ENCODE measurements at regions not wholly inside any gene's neighbourhood (a gene's known extent, or its start where the extent isn't known, plus 50 kb on each side); places are given as distances from the start of the nearest gene placed in this dataset.

DNA sequence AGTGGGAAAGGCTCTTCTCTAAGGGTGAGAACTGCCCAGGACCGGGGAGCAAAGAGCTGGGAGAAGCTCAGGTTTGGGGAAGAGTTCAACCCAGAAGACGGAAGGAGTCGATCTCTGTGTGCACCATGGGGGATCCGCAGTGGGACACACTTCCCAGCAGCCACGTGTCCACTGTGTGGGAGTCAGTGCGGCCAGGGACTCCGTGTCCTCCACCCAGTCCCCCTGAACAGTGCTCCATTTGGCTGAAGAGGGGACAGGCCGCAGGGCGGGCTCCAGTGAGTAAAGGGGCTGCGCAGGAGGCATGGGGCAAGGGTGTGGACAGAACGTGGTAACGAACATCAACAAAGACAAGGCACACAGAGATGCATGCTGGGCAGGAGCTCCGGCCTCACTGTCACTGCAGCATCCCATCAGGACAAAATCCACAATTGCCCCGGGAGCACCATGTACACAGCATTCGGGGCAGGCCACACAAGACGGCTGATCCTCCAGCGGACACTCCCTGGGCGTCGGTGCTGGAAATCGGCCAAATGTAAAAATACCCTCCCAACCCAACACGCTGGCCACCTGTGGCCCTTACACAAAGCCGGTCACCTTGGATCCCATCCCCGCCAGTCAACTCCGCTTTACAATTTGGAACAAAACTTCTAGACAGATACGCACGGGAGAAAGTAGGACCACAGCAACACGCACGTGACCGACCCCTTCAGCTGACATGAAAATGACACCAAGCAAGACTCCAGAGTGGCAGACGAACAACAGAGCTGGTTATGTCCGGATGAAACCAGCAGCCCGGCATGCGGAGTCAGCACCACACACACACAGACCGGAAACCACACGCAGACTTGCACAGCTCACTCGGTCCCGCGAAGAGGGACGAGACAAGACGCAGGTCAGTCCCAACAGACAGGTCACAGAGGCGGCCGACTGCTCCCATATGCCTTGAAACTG lies 366.8 kb downstream of the SHANK2 start:
- WGBS, 2 experiments (ENCODE audit: low coverage in 1 of 2, low lambda C conversion rate in 2 of 2, missing lambda C conversion rate in 2 of 2): 33 to 35% methylated on average over 42 of the region's 42 CpGs
- H3K4me3 ChIP-seq: no peak overlapping the region

GRCh38 chr11:70886256-70886655 lies 366.1 kb downstream of the SHANK2 start:
- H3K27ac ChIP-seq: no peak overlapping the region
- H3K27me3 ChIP-seq (replicated peaks; ENCODE audit: insufficient read depth): no peaks in the 10 kb centered on the region
- WGBS, 2 experiments (ENCODE audit: low coverage in 1 of 2, low lambda C conversion rate in 2 of 2, missing lambda C conversion rate in 2 of 2): 3 to 8% methylated on average over 4 of the region's 4 CpGs
- no peaks in the 10 kb centered on the region for H3K9me3 ChIP-seq (ENCODE audit: low read depth)
- no peak for TF ChIP-seq EZH2 (IDR thresholded peaks at IDR 0.05; ENCODE audit: insufficient read depth, poor library complexity, severe bottlenecking)
- TF ChIP-seq EZH2phosphoT487 (IDR thresholded peaks at IDR 0.05; ENCODE audit: insufficient read depth, low read depth): no peak
- H2AFZ ChIP-seq: 0 out of 2 replicates have a peak overlapping the region, but pooled peaks have one; percentile 29
- no peaks in the 10 kb centered on the region for H3K4me1 ChIP-seq (ENCODE audit: insufficient read depth)
- no peak overlapping the region for H3K4me3 ChIP-seq
- H3K9me2 ChIP-seq (ENCODE audit: insufficient read depth): no peaks in the 10 kb centered on the region
- no peaks in the 10 kb centered on the region for H3K79me2 ChIP-seq (ENCODE audit: insufficient read depth)
- no peak for DNase-seq
- no peak overlapping the region for H3K4me2 ChIP-seq (ENCODE audit: unreplicated experiment)
- in situ Hi-C loops (cut with MboI): no loop called here
- no peaks in the 10 kb centered on the region for H3F3A ChIP-seq (ENCODE audit: insufficient read depth)
- H4K20me1 ChIP-seq (ENCODE audit: insufficient read depth): no peaks in the 10 kb centered on the region
- no peak overlapping the region for H3K9ac ChIP-seq
- no peaks in the 10 kb centered on the region for H3K36me3 ChIP-seq (ENCODE audit: low read depth)

More for the DNA sequence above, 366.8 kb downstream of the SHANK2 start:
- H3K27me3 ChIP-seq (replicated peaks; ENCODE audit: insufficient read depth): no peaks in the 10 kb centered on the region
- H3F3A ChIP-seq (ENCODE audit: insufficient read depth): no peaks in the 10 kb centered on the region
- no peaks in the 10 kb centered on the region for H3K36me3 ChIP-seq (ENCODE audit: low read depth)
- no peaks in the 10 kb centered on the region for H3K9me3 ChIP-seq (ENCODE audit: low read depth)
- H3K27ac ChIP-seq: no peak overlapping the region
- H4K20me1 ChIP-seq (ENCODE audit: insufficient read depth): no peaks in the 10 kb centered on the region
- in situ Hi-C loops (cut with MboI): no loop called here
- no peaks in the 10 kb centered on the region for H3K4me1 ChIP-seq (ENCODE audit: insufficient read depth)
- no peak for TF ChIP-seq EZH2phosphoT487 (IDR thresholded peaks at IDR 0.05; ENCODE audit: insufficient read depth, low read depth)
- no peak for TF ChIP-seq EZH2 (IDR thresholded peaks at IDR 0.05; ENCODE audit: insufficient read depth, poor library complexity, severe bottlenecking)
- H3K79me2 ChIP-seq (ENCODE audit: insufficient read depth): no peaks in the 10 kb centered on the region
- H2AFZ ChIP-seq: 0 out of 2 replicates have a peak overlapping the region, but pooled peaks have one; percentile 29
- no peak overlapping the region for H3K4me2 ChIP-seq (ENCODE audit: unreplicated experiment)
- DNase-seq: peak; percentile 17
- H3K9me2 ChIP-seq (ENCODE audit: insufficient read depth): no peaks in the 10 kb centered on the region
- no peak overlapping the region for H3K9ac ChIP-seq

GRCh38 chr11:70886676-70887541 lies 365.5 kb downstream of the SHANK2 start:
- WGBS, 2 experiments (ENCODE audit: low coverage in 1 of 2, low lambda C conversion rate in 2 of 2, missing lambda C conversion rate in 2 of 2): 61 to 63% methylated on average over 21 of the region's 21 CpGs
- no peaks in the 10 kb centered on the region for H3K79me2 ChIP-seq (ENCODE audit: insufficient read depth)

DNA sequence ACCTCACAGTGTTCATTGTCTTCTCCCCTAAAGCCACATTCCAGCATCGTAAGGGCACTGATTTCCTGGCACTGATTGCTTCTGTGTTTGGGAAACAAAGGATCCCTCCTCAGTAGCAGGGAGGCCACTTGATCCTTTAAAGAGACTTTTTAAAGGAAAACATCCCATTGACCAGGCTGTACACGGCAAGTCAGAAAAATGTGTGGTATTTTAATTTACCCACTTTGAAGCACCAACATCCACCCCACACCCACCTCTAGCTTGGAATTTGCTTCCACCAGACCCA lies 364.9 kb downstream of the SHANK2 start:
- Histone ChIP-seq H3K4me3 (no peak overlapping the region), H4K20me1 (ENCODE audit: insufficient read depth) (no peaks in the 10 kb centered on the region), H2AFZ (no peak overlapping the region), H3K27me3 (replicated peaks; ENCODE audit: insufficient read depth) (no peaks in the 10 kb centered on the region), H3K79me2 (ENCODE audit: insufficient read depth) (no peaks in the 10 kb centered on the region), H3K4me1 (ENCODE audit: insufficient read depth) (no peaks in the 10 kb centered on the region), H3K27ac (no peak overlapping the region), H3K9me2 (ENCODE audit: insufficient read depth) (no peaks in the 10 kb centered on the region), H3F3A (ENCODE audit: insufficient read depth) (no peaks in the 10 kb centered on the region), H3K4me2 (ENCODE audit: unreplicated experiment) (no peak overlapping the region), H3K9ac (no peak overlapping the region), H3K36me3 (ENCODE audit: low read depth) (no peaks in the 10 kb centered on the region), H3K9me3 (ENCODE audit: low read depth) (no peaks in the 10 kb centered on the region)
- in situ Hi-C loops (cut with MboI): no loop called here
- TF ChIP-seq EZH2 (IDR thresholded peaks at IDR 0.05; ENCODE audit: insufficient read depth, poor library complexity, severe bottlenecking): no peak
- TF ChIP-seq EZH2phosphoT487 (IDR thresholded peaks at IDR 0.05; ENCODE audit: insufficient read depth, low read depth): no peak
- 22 to 27% methylated on average over 2 of the region's 2 CpGs for WGBS, 2 experiments (ENCODE audit: low coverage in 1 of 2, low lambda C conversion rate in 2 of 2, missing lambda C conversion rate in 2 of 2)
- DNase-seq: no peak

More at GRCh38 chr11:70886676-70887541, 365.5 kb downstream of the SHANK2 start:
- Histone ChIP-seq H3K9ac (no peak overlapping the region), H3K36me3 (ENCODE audit: low read depth) (no peaks in the 10 kb centered on the region), H3K9me3 (ENCODE audit: low read depth) (no peaks in the 10 kb centered on the region), H3K4me2 (ENCODE audit: unreplicated experiment) (no peak overlapping the region), H3K27me3 (replicated peaks; ENCODE audit: insufficient read depth) (no peaks in the 10 kb centered on the region), H3K9me2 (ENCODE audit: insufficient read depth) (no peaks in the 10 kb centered on the region), H4K20me1 (ENCODE audit: insufficient read depth) (no peaks in the 10 kb centered on the region), H2AFZ (no peak overlapping the region), H3K4me3 (no peak overlapping the region), H3F3A (ENCODE audit: insufficient read depth) (no peaks in the 10 kb centered on the region), H3K27ac (no peak overlapping the region), H3K4me1 (ENCODE audit: insufficient read depth) (no peaks in the 10 kb centered on the region)
- no peak for DNase-seq
- TF ChIP-seq EZH2 (IDR thresholded peaks at IDR 0.05; ENCODE audit: insufficient read depth, poor library complexity, severe bottlenecking) (no peak), EZH2phosphoT487 (IDR thresholded peaks at IDR 0.05; ENCODE audit: insufficient read depth, low read depth) (no peak)
- in situ Hi-C loops (cut with MboI): no loop called here

Measured in GM23248 (cell line).